DMS53 treated with DMSO at 0.1 percent for 48 hours (cell line): ENCODE measurements at regions not wholly inside any gene's neighbourhood (a gene's known extent, or its start where the extent isn't known, plus 50 kb on each side); places are given as distances from the start of the nearest gene placed in this dataset.

ENCODE experiments used
- DNase-seq: peaks from one replicate; lab custom pipeline; 2025; ENCODE audit not compliant: unreplicated experiment; lab: John Stamatoyannopoulos, UW

- DNase-seq: no peak
These were observed 338.8 kb downstream of the NNT start for GRCh38 chr5:43941806-43942205.

- no peak for DNase-seq
These were observed 337.6 kb downstream of the NNT start for GRCh38 chr5:43940562-43940961.

- no peak for DNase-seq
These were observed 323.9 kb downstream of the NNT start for GRCh38 chr5:43926923-43927322.

GRCh38 chr5:43920422-43920821, 317.4 kb downstream of the NNT start:
- DNase-seq: no peak

GRCh38 chr5:43917925-43918324, 314.9 kb downstream of the NNT start:
- DNase-seq: no peak

GRCh38 chr5:43903129-43903528, 300.1 kb downstream of the NNT start:
- DNase-seq: no peak

GRCh38 chr5:43900974-43901373, 298.0 kb downstream of the NNT start:
- no peak for DNase-seq

GRCh38 chr5:43895876-43896275, 292.9 kb downstream of the NNT start:
- DNase-seq: no peak

- no peak for DNase-seq
These were observed 291.1 kb downstream of the NNT start for GRCh38 chr5:43893951-43894684.

- DNase-seq: no peak
These were observed 288.1 kb downstream of the NNT start for GRCh38 chr5:43891112-43891511.

GRCh38 chr5:43889233-43889632, 286.3 kb downstream of the NNT start:
- no peak for DNase-seq

- DNase-seq: no peak
These were observed 272.8 kb downstream of the NNT start for GRCh38 chr5:43875741-43876140.

GRCh38 chr5:43874772-43875171, 271.8 kb downstream of the NNT start:
- no peak for DNase-seq

- no peak for DNase-seq
These were observed 270.8 kb downstream of the NNT start for GRCh38 chr5:43873791-43874190.

GRCh38 chr5:43859309-43859708, 256.3 kb downstream of the NNT start:
- DNase-seq: no peak

GRCh38 chr5:43855452-43855851, 252.5 kb downstream of the NNT start:
- DNase-seq: no peak

GRCh38 chr5:43854697-43855292, 251.8 kb downstream of the NNT start:
- no peak for DNase-seq

GRCh38 chr5:43852279-43852678, 249.3 kb downstream of the NNT start:
- DNase-seq: no peak

- DNase-seq: no peak
These were observed 248.8 kb downstream of the NNT start for GRCh38 chr5:43851741-43852140.

- no peak for DNase-seq
These were observed 237.6 kb downstream of the NNT start for GRCh38 chr5:43840424-43841125.

- no peak for DNase-seq
These were observed 236.2 kb downstream of the NNT start for GRCh38 chr5:43839218-43839617.

- DNase-seq: no peak
These were observed 235.0 kb downstream of the NNT start for GRCh38 chr5:43837996-43838395.
